ENCODE measurements at regions not wholly inside any gene's neighbourhood (a gene's known extent, or its start where the extent isn't known, plus 50 kb on each side); places are given as distances from the start of the nearest gene placed in this dataset.
A peak's percentile ranks its signal among the peaks of the same experiment; 100 is the strongest.
"Not testable (repeated sequence)": the region's sequence is repeated elsewhere in the genome, so short reads cannot be mapped to it uniquely, and the experiment has no call there.

- ATAC-seq (replicated peaks in 1 of 2) (no peak), DNase-seq (no peak)
- Mint-ChIP-seq H3K9me3 (no peaks in the 10 kb centered on the region), H3K27ac (no peak overlapping the region), H3K4me1 (ENCODE audit: low read depth) (no peaks in the 10 kb centered on the region), H3K27me3 (ENCODE audit: low read depth) (peaks cover 11% of the 10 kb centered on the region), H3K4me3 (no peak overlapping the region), H3K36me3 (ENCODE audit: insufficient read depth in 2 of 2) (no peaks in the 10 kb centered on the region)
Measured at GRCh38 chrX:115702982-115703381, 142.0 kb downstream of the PLS3 start.

GRCh38 chrX:115709039-115709438, 148.1 kb downstream of the PLS3 start:
- no peaks in the 10 kb centered on the region for H3K36me3 Mint-ChIP-seq (ENCODE audit: insufficient read depth in 2 of 2)
- no peak overlapping the region for H3K4me3 Mint-ChIP-seq
- no peak for DNase-seq
- H3K27me3 Mint-ChIP-seq (ENCODE audit: low read depth), result peaks cover 35% of the 10 kb centered on the region
- no peaks in the 10 kb centered on the region for H3K9me3 Mint-ChIP-seq
- no peak overlapping the region for H3K27ac Mint-ChIP-seq
- H3K4me1 Mint-ChIP-seq (ENCODE audit: low read depth), result no peaks in the 10 kb centered on the region
- no peak for ATAC-seq (replicated peaks in 1 of 2)

- Mint-ChIP-seq H3K4me3 (no peak overlapping the region), H3K36me3 (ENCODE audit: insufficient read depth in 2 of 2) (no peaks in the 10 kb centered on the region), H3K27ac (no peak overlapping the region), H3K9me3 (no peaks in the 10 kb centered on the region), H3K27me3 (ENCODE audit: low read depth) (peaks cover 33% of the 10 kb centered on the region), H3K4me1 (ENCODE audit: low read depth) (no peaks in the 10 kb centered on the region)
- ATAC-seq (replicated peaks in 1 of 2), result no peak
- no peak for DNase-seq
Measured at GRCh38 chrX:115712484-115712883, 151.5 kb downstream of the PLS3 start.

- H3K36me3 Mint-ChIP-seq (ENCODE audit: insufficient read depth in 2 of 2), result no peaks in the 10 kb centered on the region
- no peaks in the 10 kb centered on the region for H3K4me1 Mint-ChIP-seq (ENCODE audit: low read depth)
- no peak overlapping the region for H3K4me3 Mint-ChIP-seq
- no peak overlapping the region for H3K27ac Mint-ChIP-seq
- H3K27me3 Mint-ChIP-seq (ENCODE audit: low read depth), result peaks cover 31% of the 10 kb centered on the region
- ATAC-seq (replicated peaks in 1 of 2) (no peak), DNase-seq (no peak)
- no peaks in the 10 kb centered on the region for H3K9me3 Mint-ChIP-seq
Measured at GRCh38 chrX:115713460-115713859, 152.5 kb downstream of the PLS3 start.

GRCh38 chrX:115719171-115719570, 158.2 kb downstream of the PLS3 start:
- Mint-ChIP-seq H3K9me3 (no peaks in the 10 kb centered on the region), H3K36me3 (ENCODE audit: insufficient read depth in 2 of 2) (no peaks in the 10 kb centered on the region), H3K27me3 (ENCODE audit: low read depth) (peaks cover 22% of the 10 kb centered on the region), H3K4me1 (ENCODE audit: low read depth) (peaks cover 5% of the 10 kb centered on the region), H3K4me3 (peak overlapping the region in 1 of 2 donors; percentile 58), H3K27ac (no peak overlapping the region)
- DNase-seq, result no peak
- ATAC-seq (replicated peaks in 1 of 2), result no peak

- H3K4me1 Mint-ChIP-seq (ENCODE audit: low read depth), result peaks cover 10% of the 10 kb centered on the region
- H3K27ac Mint-ChIP-seq, result not testable (repeated sequence)
Measured at GRCh38 chrX:115722724-115723433, 161.9 kb downstream of the PLS3 start.

GRCh38 chrX:115725370-115725769, 164.4 kb downstream of the PLS3 start:
- H3K36me3 Mint-ChIP-seq (ENCODE audit: insufficient read depth in 2 of 2); ATAC-seq (replicated peaks in 1 of 2); DNase-seq; H3K4me1 Mint-ChIP-seq (ENCODE audit: low read depth); H3K9me3 Mint-ChIP-seq; H3K4me3 Mint-ChIP-seq; H3K27me3 Mint-ChIP-seq (ENCODE audit: low read depth); H3K27ac Mint-ChIP-seq: not testable (repeated sequence)

More at GRCh38 chrX:115722724-115723433, 161.9 kb downstream of the PLS3 start:
- not testable (repeated sequence) for H3K9me3 Mint-ChIP-seq; ATAC-seq (replicated peaks in 1 of 2); H3K36me3 Mint-ChIP-seq (ENCODE audit: insufficient read depth in 2 of 2); H3K4me3 Mint-ChIP-seq; DNase-seq
- H3K27me3 Mint-ChIP-seq (ENCODE audit: low read depth), result peaks cover 15% of the 10 kb centered on the region

- not testable (repeated sequence) for ATAC-seq (replicated peaks in 1 of 2); H3K9me3 Mint-ChIP-seq; H3K4me3 Mint-ChIP-seq; H3K27me3 Mint-ChIP-seq (ENCODE audit: low read depth); H3K27ac Mint-ChIP-seq; H3K4me1 Mint-ChIP-seq (ENCODE audit: low read depth); DNase-seq; H3K36me3 Mint-ChIP-seq (ENCODE audit: insufficient read depth in 2 of 2)
Measured at GRCh38 chrX:115727792-115728732, 167.1 kb downstream of the PLS3 start.

- H3K4me1 Mint-ChIP-seq (ENCODE audit: low read depth); H3K4me3 Mint-ChIP-seq; DNase-seq; H3K27me3 Mint-ChIP-seq (ENCODE audit: low read depth); H3K27ac Mint-ChIP-seq; ATAC-seq (replicated peaks in 1 of 2); H3K9me3 Mint-ChIP-seq; H3K36me3 Mint-ChIP-seq (ENCODE audit: insufficient read depth in 2 of 2): not testable (repeated sequence)
Measured at GRCh38 chrX:115732530-115732929, 171.6 kb downstream of the PLS3 start.

GRCh38 chrX:115735269-115735668, 174.3 kb downstream of the PLS3 start:
- H3K27ac Mint-ChIP-seq; H3K9me3 Mint-ChIP-seq; H3K4me1 Mint-ChIP-seq (ENCODE audit: low read depth); ATAC-seq (replicated peaks in 1 of 2); H3K4me3 Mint-ChIP-seq; H3K36me3 Mint-ChIP-seq (ENCODE audit: insufficient read depth in 2 of 2); H3K27me3 Mint-ChIP-seq (ENCODE audit: low read depth): not testable (repeated sequence)
- DNase-seq, result peak in 1 of 2 donors; percentile 18
